Mesendoderm (in vitro differentiated cells): ENCODE measurements at regions not wholly inside any gene's neighbourhood (a gene's known extent, or its start where the extent isn't known, plus 50 kb on each side); places are given as distances from the start of the nearest gene placed in this dataset.

Source experiments
- DNase-seq: peaks from one replicate; pipeline ENCODE4 v3.0.0; 2013
- H2AK5ac ChIP-seq: 2 replicates; pipeline ENCODE4 v1.6.1; 2013; ENCODE audit warnings: low read length, inconsistent platforms
- H2BK120ac ChIP-seq: 2 replicates; pipeline ENCODE4 v1.6.1; 2013; ENCODE audit warnings: low read depth, mild to moderate bottlenecking, low read length, moderate library complexity, mixed read lengths
- H2BK15ac ChIP-seq: replicated peaks from 2 replicates; pipeline ENCODE4 v1.6.1; 2013; ENCODE audit warnings: low read depth, mild to moderate bottlenecking, moderate library complexity
- H2BK5ac ChIP-seq: 2 replicates; pipeline ENCODE4 v1.6.1; 2013; ENCODE audit warnings: low read length, inconsistent platforms
- H3K18ac ChIP-seq: 2 replicates; pipeline ENCODE4 v1.6.1; 2013; ENCODE audit warnings: mild to moderate bottlenecking, low read length, mixed read lengths
- H3K23ac ChIP-seq: one replicate; pipeline ENCODE4 v1.6.1; 2013; ENCODE audit warnings: low read length
- H3K27ac ChIP-seq: 2 replicates; pipeline ENCODE4 v1.5.1; 2013; ENCODE audit warnings: low read depth, mild to moderate bottlenecking, inconsistent platforms, low read length, moderate library complexity
- H3K27me3 ChIP-seq: 2 replicates; pipeline ENCODE4 v1.6.1; 2013; ENCODE audit warnings: low read length, control low read depth, mild to moderate bottlenecking, inconsistent platforms; ENCODE audit not compliant: insufficient read depth, poor library complexity
- H3K36me3 ChIP-seq: 2 replicates; pipeline ENCODE4 v1.6.1; 2013; ENCODE audit warnings: low read length, inconsistent platforms; ENCODE audit not compliant: control insufficient read depth, insufficient read depth
- H3K4ac ChIP-seq: one replicate; pipeline ENCODE4 v1.6.1; 2013; ENCODE audit warnings: low read depth, mild to moderate bottlenecking, low read length, moderate library complexity
- H3K4me1 ChIP-seq: 2 replicates; pipeline ENCODE4 v1.6.1; 2013; ENCODE audit warnings: low read depth, low read length, inconsistent platforms; ENCODE audit not compliant: control insufficient read depth
- H3K4me2 ChIP-seq: 2 replicates; pipeline ENCODE4 v1.6.1; 2013; ENCODE audit warnings: low read length
- H3K4me3 ChIP-seq: 2 replicates; pipeline ENCODE4 v1.5.1; 2013; ENCODE audit warnings: mild to moderate bottlenecking, low read length
- H3K56ac ChIP-seq: one replicate; pipeline ENCODE4 v1.6.1; 2013; ENCODE audit warnings: low read length
- H3K79me1 ChIP-seq: 2 replicates; pipeline ENCODE4 v1.6.1; 2013; ENCODE audit warnings: low read length, inconsistent platforms
- H3K79me2 ChIP-seq: 2 replicates; pipeline ENCODE4 v1.6.1; 2013; ENCODE audit warnings: mild to moderate bottlenecking, low read length; ENCODE audit not compliant: control insufficient read depth, insufficient read depth
- H3K9ac ChIP-seq: 2 replicates; pipeline ENCODE4 v1.6.1; 2013; ENCODE audit warnings: low read length, inconsistent platforms
- H4K5ac ChIP-seq: one replicate; pipeline ENCODE4 v1.6.1; 2013; ENCODE audit warnings: low read length
- H4K8ac ChIP-seq: one replicate; pipeline ENCODE4 v1.6.1; 2013; ENCODE audit warnings: low read depth, mild to moderate bottlenecking, control low read depth, low read length, moderate library complexity
- WGBS: extraction: QIAGEN DNeasy Blood & Tissue Kit; methylation state at CpG from one replicate; pipeline ENCODE4 v1.1.7; 2013; ENCODE audit warnings: low lambda C conversion rate, missing lambda C conversion rate; ENCODE audit not compliant: insufficient coverage; ENCODE audit errors: extremely low coverage; 5-methylcytosine and 5-hydroxymethylcytosine counted together

- Histone ChIP-seq H4K8ac (no peak overlapping the region), H3K79me2 (no peaks in the 10 kb centered on the region), H3K4me1 (no peaks in the 10 kb centered on the region), H2BK120ac (no peak overlapping the region), H3K27me3 (no peaks in the 10 kb centered on the region), H3K4me2 (no peak overlapping the region), H3K4ac (no peak overlapping the region), H3K4me3 (no peak overlapping the region), H2BK5ac (no peak overlapping the region), H4K5ac (no peak overlapping the region), H3K56ac (no peak overlapping the region), H3K27ac (no peak overlapping the region), H2BK15ac (no peak overlapping the region), H3K9ac (no peak overlapping the region), H3K36me3 (no peaks in the 10 kb centered on the region), H3K79me1 (no peaks in the 10 kb centered on the region), H3K18ac (no peak overlapping the region), H2AK5ac (no peak overlapping the region), H3K23ac (no peak overlapping the region)
- WGBS = no CpG with 5 or more reads among the region's 2 CpGs
- DNase-seq = no peak
Observed at GRCh38 chr2:192265751-192266150, 71.0 kb upstream of the TMEFF2 start.

- H3K56ac ChIP-seq = no peak overlapping the region
- H3K27me3 ChIP-seq = no peaks in the 10 kb centered on the region
- no CpG with 5 or more reads among the region's 3 CpGs for WGBS
- H4K8ac ChIP-seq = no peak overlapping the region
- H3K4me2 ChIP-seq = no peak overlapping the region
- no peak for DNase-seq
- H4K5ac ChIP-seq = no peak overlapping the region
- no peak overlapping the region for H2BK5ac ChIP-seq
- H3K4me1 ChIP-seq = peaks cover 2% of the 10 kb centered on the region
- no peak overlapping the region for H3K9ac ChIP-seq
- no peak overlapping the region for H3K18ac ChIP-seq
- H3K4ac ChIP-seq = no peak overlapping the region
- no peaks in the 10 kb centered on the region for H3K79me2 ChIP-seq
- no peak overlapping the region for H2AK5ac ChIP-seq
- H3K79me1 ChIP-seq = no peaks in the 10 kb centered on the region
- H3K27ac ChIP-seq = no peak overlapping the region
- no peaks in the 10 kb centered on the region for H3K36me3 ChIP-seq
- no peak overlapping the region for H3K23ac ChIP-seq
- H3K4me3 ChIP-seq = no peak overlapping the region
- H2BK120ac ChIP-seq = no peak overlapping the region
- no peak overlapping the region for H2BK15ac ChIP-seq
Observed at GRCh38 chr2:192254444-192254843, 59.7 kb upstream of the TMEFF2 start.

GRCh38 chr2:192253692-192254091, 59.0 kb upstream of the TMEFF2 start:
- H2AK5ac ChIP-seq = no peak overlapping the region
- no peak overlapping the region for H2BK5ac ChIP-seq
- H3K23ac ChIP-seq = no peak overlapping the region
- no peak overlapping the region for H3K4ac ChIP-seq
- DNase-seq = no peak
- no CpG with 5 or more reads among the region's 4 CpGs for WGBS
- no peak overlapping the region for H4K8ac ChIP-seq
- no peak overlapping the region for H4K5ac ChIP-seq
- H3K36me3 ChIP-seq = no peaks in the 10 kb centered on the region
- H3K4me2 ChIP-seq = no peak overlapping the region
- H3K9ac ChIP-seq = no peak overlapping the region
- H3K27me3 ChIP-seq = no peaks in the 10 kb centered on the region
- H3K4me1 ChIP-seq = peaks cover 2% of the 10 kb centered on the region
- no peak overlapping the region for H3K56ac ChIP-seq
- H3K4me3 ChIP-seq = no peak overlapping the region
- no peak overlapping the region for H2BK15ac ChIP-seq
- H2BK120ac ChIP-seq = no peak overlapping the region
- no peak overlapping the region for H3K27ac ChIP-seq
- H3K79me1 ChIP-seq = no peaks in the 10 kb centered on the region
- H3K18ac ChIP-seq = no peak overlapping the region
- H3K79me2 ChIP-seq = no peaks in the 10 kb centered on the region

DNA sequence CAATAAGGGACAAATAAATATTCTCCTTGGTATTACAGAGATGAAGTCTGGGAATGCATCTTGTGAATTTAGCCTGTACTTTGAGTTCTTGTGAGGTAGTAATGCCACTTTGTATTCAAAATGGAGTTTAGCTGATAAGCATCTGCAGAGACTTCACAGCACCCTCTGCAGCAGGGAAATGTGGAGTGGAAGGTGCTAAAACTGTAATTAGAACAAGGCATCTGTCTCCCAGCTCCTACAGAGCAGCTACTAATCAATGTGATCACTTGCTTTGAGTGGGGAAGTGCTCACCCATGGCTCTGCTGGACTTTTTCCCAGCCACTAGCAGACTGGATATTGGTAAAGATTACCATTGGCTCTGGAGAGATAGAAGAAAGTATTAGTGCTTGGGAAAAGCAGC, 56.2 kb upstream of the TMEFF2 start:
- H3K4me1 ChIP-seq = peaks cover 2% of the 10 kb centered on the region
- no peak overlapping the region for H2BK5ac ChIP-seq
- H3K27ac ChIP-seq = no peak overlapping the region
- peak; percentile 93 for DNase-seq
- no peak overlapping the region for H4K8ac ChIP-seq
- no peak overlapping the region for H3K23ac ChIP-seq
- no peak overlapping the region for H3K4ac ChIP-seq
- H3K27me3 ChIP-seq = no peaks in the 10 kb centered on the region
- H3K79me1 ChIP-seq = no peaks in the 10 kb centered on the region
- no peak overlapping the region for H2BK120ac ChIP-seq
- H2AK5ac ChIP-seq = no peak overlapping the region
- H3K79me2 ChIP-seq = no peaks in the 10 kb centered on the region
- no peaks in the 10 kb centered on the region for H3K36me3 ChIP-seq
- H3K4me3 ChIP-seq = no peak overlapping the region
- H3K4me2 ChIP-seq = no peak overlapping the region
- H3K9ac ChIP-seq = no peak overlapping the region
- H4K5ac ChIP-seq = no peak overlapping the region
- H2BK15ac ChIP-seq = no peak overlapping the region
- no peak overlapping the region for H3K18ac ChIP-seq
- no peak overlapping the region for H3K56ac ChIP-seq

GRCh38 chr2:192247456-192247855, 52.7 kb upstream of the TMEFF2 start:
- no peak overlapping the region for H3K4ac ChIP-seq
- no peaks in the 10 kb centered on the region for H3K36me3 ChIP-seq
- no peak overlapping the region for H3K9ac ChIP-seq
- no peaks in the 10 kb centered on the region for H3K79me1 ChIP-seq
- WGBS = no CpG with 5 or more reads among the region's 3 CpGs
- peaks cover 2% of the 10 kb centered on the region for H3K4me1 ChIP-seq
- no peak overlapping the region for H3K23ac ChIP-seq
- no peak for DNase-seq
- H3K27ac ChIP-seq = no peak overlapping the region
- H3K79me2 ChIP-seq = no peaks in the 10 kb centered on the region
- no peak overlapping the region for H4K8ac ChIP-seq
- no peak overlapping the region for H2BK15ac ChIP-seq
- no peak overlapping the region for H3K18ac ChIP-seq
- no peaks in the 10 kb centered on the region for H3K27me3 ChIP-seq
- no peak overlapping the region for H3K4me3 ChIP-seq
- H4K5ac ChIP-seq = no peak overlapping the region
- H3K4me2 ChIP-seq = no peak overlapping the region
- H3K56ac ChIP-seq = no peak overlapping the region
- no peak overlapping the region for H2AK5ac ChIP-seq
- H2BK5ac ChIP-seq = no peak overlapping the region
- H2BK120ac ChIP-seq = no peak overlapping the region

- no peaks in the 10 kb centered on the region for H3K27me3 ChIP-seq
- peaks cover 2% of the 10 kb centered on the region for H3K4me1 ChIP-seq
- no peak overlapping the region for H3K4me3 ChIP-seq
- DNase-seq = no peak
- no peaks in the 10 kb centered on the region for H3K79me1 ChIP-seq
- no peak overlapping the region for H2AK5ac ChIP-seq
- H3K9ac ChIP-seq = no peak overlapping the region
- no peaks in the 10 kb centered on the region for H3K79me2 ChIP-seq
- no peak overlapping the region for H2BK120ac ChIP-seq
- no CpG with 5 or more reads among the region's 3 CpGs for WGBS
- no peak overlapping the region for H2BK5ac ChIP-seq
- H3K4me2 ChIP-seq = no peak overlapping the region
- H3K23ac ChIP-seq = no peak overlapping the region
- H4K8ac ChIP-seq = no peak overlapping the region
- H2BK15ac ChIP-seq = no peak overlapping the region
- no peak overlapping the region for H3K27ac ChIP-seq
- no peak overlapping the region for H4K5ac ChIP-seq
- H3K56ac ChIP-seq = no peak overlapping the region
- H3K4ac ChIP-seq = no peak overlapping the region
- no peak overlapping the region for H3K18ac ChIP-seq
- H3K36me3 ChIP-seq = no peaks in the 10 kb centered on the region
Observed at GRCh38 chr2:192246297-192246696, 51.6 kb upstream of the TMEFF2 start.
